ENCODE measurements at regions not wholly inside any gene's neighbourhood (a gene's known extent, or its start where the extent isn't known, plus 50 kb on each side); places are given as distances from the start of the nearest gene placed in this dataset.
A peak's percentile ranks its signal among the peaks of the same experiment; 100 is the strongest.

DNA sequence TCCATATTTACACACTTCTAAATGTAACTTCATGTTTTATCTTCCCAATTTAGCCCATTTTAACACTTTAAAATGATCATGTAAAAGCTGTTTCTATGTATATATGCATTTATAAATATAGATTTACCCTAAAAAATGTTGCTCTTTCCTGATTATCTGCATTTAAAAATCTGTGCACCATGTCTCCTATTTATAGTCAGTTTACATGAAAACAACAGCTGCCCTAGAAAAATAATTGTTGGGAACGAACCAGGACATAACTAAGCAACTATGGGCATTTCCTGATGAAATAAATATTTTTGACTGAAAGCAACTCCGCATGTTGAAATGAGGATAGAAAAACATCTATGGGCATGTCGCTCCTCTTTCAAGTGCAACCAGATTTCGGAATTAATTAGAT lies 1368.2 kb downstream of the FAM181B start:
- Histone ChIP-seq H3K27ac (no peak overlapping the region), H3K36me3 (replicated peaks; ENCODE audit: insufficient read depth, low read depth) (no peaks in the 10 kb centered on the region), H3K9me3 (ENCODE audit: low read depth) (no peaks in the 10 kb centered on the region), H3K4me1 (ENCODE audit: insufficient read depth) (no peaks in the 10 kb centered on the region), H4K20me1 (ENCODE audit: insufficient read depth, poor library complexity, severe bottlenecking) (no peaks in the 10 kb centered on the region), H3K9me2 (replicated peaks; ENCODE audit: insufficient read depth) (no peaks in the 10 kb centered on the region), H3K79me2 (no peaks in the 10 kb centered on the region), H3K27me3 (no peaks in the 10 kb centered on the region), H3K4me2 (no peak overlapping the region), H3K4me3 (no peak overlapping the region), H2AFZ (no peak overlapping the region)
- WGBS (ENCODE audit: low lambda C conversion rate, missing lambda C conversion rate): 91% methylated on average over 4 of the region's 4 CpGs
- no peak for DNase-seq (ENCODE audit: low spot score)
- TF ChIP-seq EZH2 (IDR thresholded peaks at IDR 0.05; ENCODE audit: borderline replicate concordance) (no peak), EZH2phosphoT487 (IDR thresholded peaks at IDR 0.05; ENCODE audit: low read depth, severe bottlenecking, unreplicated experiment) (no peak), CTCF (IDR thresholded peaks at IDR 0.05; ENCODE audit: poor library complexity) (no peak)

GRCh38 chr11:81359476-81359875 lies 1374.2 kb downstream of the FAM181B start:
- WGBS (ENCODE audit: low lambda C conversion rate, missing lambda C conversion rate): 81% methylated on average over 6 of the region's 6 CpGs
- no peak overlapping the region for H3K4me3 ChIP-seq
- H3K4me1 ChIP-seq (ENCODE audit: insufficient read depth): no peaks in the 10 kb centered on the region
- no peak overlapping the region for H3K4me2 ChIP-seq
- H3K9me2 ChIP-seq (replicated peaks; ENCODE audit: insufficient read depth): no peaks in the 10 kb centered on the region
- no peak overlapping the region for H3K27ac ChIP-seq
- H3K27me3 ChIP-seq: no peaks in the 10 kb centered on the region
- H4K20me1 ChIP-seq (ENCODE audit: insufficient read depth, poor library complexity, severe bottlenecking): no peaks in the 10 kb centered on the region
- TF ChIP-seq EZH2phosphoT487 (IDR thresholded peaks at IDR 0.05; ENCODE audit: low read depth, severe bottlenecking, unreplicated experiment): no peak
- TF ChIP-seq EZH2 (IDR thresholded peaks at IDR 0.05; ENCODE audit: borderline replicate concordance): no peak
- no peak for TF ChIP-seq CTCF (IDR thresholded peaks at IDR 0.05; ENCODE audit: poor library complexity)
- no peak for DNase-seq (ENCODE audit: low spot score)
- no peak overlapping the region for H2AFZ ChIP-seq
- no peaks in the 10 kb centered on the region for H3K9me3 ChIP-seq (ENCODE audit: low read depth)
- no peaks in the 10 kb centered on the region for H3K79me2 ChIP-seq
- H3K36me3 ChIP-seq (replicated peaks; ENCODE audit: insufficient read depth, low read depth): no peaks in the 10 kb centered on the region

- 75% methylated on average over 6 of the region's 6 CpGs for WGBS (ENCODE audit: low lambda C conversion rate, missing lambda C conversion rate)
- Histone ChIP-seq H2AFZ (no peak overlapping the region), H3K9me3 (ENCODE audit: low read depth) (no peaks in the 10 kb centered on the region), H4K20me1 (ENCODE audit: insufficient read depth, poor library complexity, severe bottlenecking) (no peaks in the 10 kb centered on the region), H3K4me3 (no peak overlapping the region), H3K36me3 (replicated peaks; ENCODE audit: insufficient read depth, low read depth) (no peaks in the 10 kb centered on the region), H3K27ac (peak overlapping the region; percentile 17), H3K4me1 (ENCODE audit: insufficient read depth) (peaks cover 15% of the 10 kb centered on the region), H3K27me3 (no peaks in the 10 kb centered on the region), H3K4me2 (peak overlapping the region; percentile 1), H3K9me2 (replicated peaks; ENCODE audit: insufficient read depth) (no peaks in the 10 kb centered on the region), H3K79me2 (no peaks in the 10 kb centered on the region)
- TF ChIP-seq EZH2 (IDR thresholded peaks at IDR 0.05; ENCODE audit: borderline replicate concordance) (no peak), EZH2phosphoT487 (IDR thresholded peaks at IDR 0.05; ENCODE audit: low read depth, severe bottlenecking, unreplicated experiment) (no peak), CTCF (IDR thresholded peaks at IDR 0.05; ENCODE audit: poor library complexity) (no peak)
- no peak for DNase-seq (ENCODE audit: low spot score)
These were observed 1388.1 kb downstream of the FAM181B start for GRCh38 chr11:81345609-81346008.

GRCh38 chr11:81342966-81343365 lies 1390.7 kb downstream of the FAM181B start:
- Histone ChIP-seq H3K27me3 (no peaks in the 10 kb centered on the region), H4K20me1 (ENCODE audit: insufficient read depth, poor library complexity, severe bottlenecking) (no peaks in the 10 kb centered on the region), H3K27ac (no peak overlapping the region), H3K79me2 (no peaks in the 10 kb centered on the region), H3K4me2 (no peak overlapping the region), H2AFZ (no peak overlapping the region), H3K9me2 (replicated peaks; ENCODE audit: insufficient read depth) (no peaks in the 10 kb centered on the region), H3K36me3 (replicated peaks; ENCODE audit: insufficient read depth, low read depth) (no peaks in the 10 kb centered on the region), H3K9me3 (ENCODE audit: low read depth) (no peaks in the 10 kb centered on the region), H3K4me1 (ENCODE audit: insufficient read depth) (peaks cover 15% of the 10 kb centered on the region), H3K4me3 (no peak overlapping the region)
- TF ChIP-seq EZH2phosphoT487 (IDR thresholded peaks at IDR 0.05; ENCODE audit: low read depth, severe bottlenecking, unreplicated experiment) (no peak), CTCF (IDR thresholded peaks at IDR 0.05; ENCODE audit: poor library complexity) (no peak), EZH2 (IDR thresholded peaks at IDR 0.05; ENCODE audit: borderline replicate concordance) (no peak)
- no peak for DNase-seq (ENCODE audit: low spot score)
